Esophagus squamous epithelium (tissue), 5 donors: ENCODE measurements at regions not wholly inside any gene's neighbourhood (a gene's known extent, or its start where the extent isn't known, plus 50 kb on each side); places are given as distances from the start of the nearest gene placed in this dataset.
"Not testable (repeated sequence)": the region's sequence is repeated elsewhere in the genome, so short reads cannot be mapped to it uniquely, and the experiment has no call there.

Source experiments
- DNase-seq: peaks from one replicate; lab custom pipeline; 2025; lab: John Stamatoyannopoulos, UW
- H3K27ac ChIP-seq, 4 donors: fragments of 200-600 bp; sonication (generic); one replicate each; pipeline ENCODE4 v1.5.1; 2016 to 2019; ENCODE audit warnings: mild to moderate bottlenecking in 1 of 4
- H3K27me3 ChIP-seq, 4 donors: fragments of 200-600 bp; sonication (generic); 1 replicate in 3 of 4; 2 replicates in 1 of 4; pipeline versions ENCODE4 v1.5.1 to v1.6.0; 2017 to 2021; ENCODE audit warnings: antibody characterized with exemption in 1 of 4
- H3K36me3 ChIP-seq, 3 donors: fragments of 200-600 bp; sonication (generic); one replicate each; pipeline ENCODE4 v1.5.1; 2016 to 2019
- H3K4me1 ChIP-seq, 3 donors: fragments of 200-600 bp; sonication (generic); one replicate each; pipeline ENCODE4 v1.5.1; 2017 to 2019
- H3K4me3 ChIP-seq, 4 donors: fragments of 200-600 bp; sonication (generic); 1 replicate in 3 of 4; 2 replicates in 1 of 4; pipeline ENCODE4 v1.5.1; 2016 to 2019; ENCODE audit warnings: mild to moderate bottlenecking in 2 of 4, moderate library complexity in 1 of 4
- H3K9me3 ChIP-seq, 3 donors: fragments of 200-600 bp; sonication (generic); one replicate each; pipeline ENCODE4 v1.5.1; 2016 to 2019
- CTCF ChIP-seq, 6 experiments: fragments of 450-650 bp in 4 of 6; fragments of 200-600 bp in 2 of 6; sonication (generic) in 2 of 6; IDR thresholded peaks; one replicate each; pipeline ENCODE4 v1.5.1; 2016 to 2019; ENCODE audit warnings: antibody characterized with exemption in 6 of 6, mild to moderate bottlenecking in 4 of 6, moderate library complexity in 4 of 6
- POLR2A ChIP-seq, 4 donors: fragments of 450-650 bp; IDR thresholded peaks; one replicate each; pipeline ENCODE4 v1.6.1; 2017; ENCODE audit warnings: antibody characterized with exemption in 4 of 4, mild to moderate bottlenecking in 4 of 4, moderate library complexity in 3 of 4
- WGBS, 2 donors: methylation state at CpG; one replicate each; pipeline ENCODE4 v1.1.5; 2018; 5-methylcytosine and 5-hydroxymethylcytosine counted together
- intact Hi-C: fragments of 100-400 bp; cut with DNase I; formaldehyde crosslinking; loops from one replicate; pipeline ENCODE4 v1.15.0; 2022
- donor health status: DM: yes; HTN: yes; CAD: no.

- whole genome bisulfite sequencing, 2 donors = 16 to 41% methylated on average over 1 of the region's 1 CpG
- Histone ChIP-seq H3K27me3 (no peaks in the 10 kb centered on the region), H3K4me3 (no peak overlapping the region), H3K36me3 (no peaks in the 10 kb centered on the region), H3K4me1 (no peaks in the 10 kb centered on the region), H3K9me3 (no peaks in the 10 kb centered on the region), H3K27ac (no peak overlapping the region)
- no peak for DNase-seq
- intact Hi-C loops = no loop called here
- no peak for TF ChIP-seq CTCF (IDR thresholded peaks at IDR 0.05)
Measured at GRCh38 chr3:154843647-154844046, 236.5 kb upstream of the MME start.

GRCh38 chr3:154842536-154842935 lies 237.6 kb upstream of the MME start:
- intact Hi-C loops = no loop called here
- WGBS, 2 donors = 80 to 82% methylated on average over 2 of the region's 2 CpGs
- Histone ChIP-seq H3K9me3 (no peaks in the 10 kb centered on the region), H3K27me3 (no peaks in the 10 kb centered on the region), H3K27ac (no peak overlapping the region), H3K4me1 (no peaks in the 10 kb centered on the region), H3K36me3 (no peaks in the 10 kb centered on the region), H3K4me3 (no peak overlapping the region)
- no peak for DNase-seq
- TF ChIP-seq POLR2A (IDR thresholded peaks at IDR 0.05) = no peak
- no peak for TF ChIP-seq CTCF (IDR thresholded peaks at IDR 0.05)

GRCh38 chr3:154835639-154836038 lies 244.5 kb upstream of the MME start:
- Histone ChIP-seq H3K36me3 (no peaks in the 10 kb centered on the region), H3K27me3 (no peaks in the 10 kb centered on the region), H3K4me1 (no peaks in the 10 kb centered on the region), H3K4me3 (no peak overlapping the region), H3K9me3 (no peaks in the 10 kb centered on the region), H3K27ac (no peak overlapping the region)
- DNase-seq = no peak
- TF ChIP-seq CTCF (IDR thresholded peaks at IDR 0.05) (no peak), POLR2A (IDR thresholded peaks at IDR 0.05) (no peak)
- intact Hi-C loops = no loop called here
- WGBS, 2 donors = 71 to 72% methylated on average over 3 of the region's 3 CpGs

- H3K4me1 ChIP-seq, H3K9me3 ChIP-seq, DNase-seq, intact Hi-C loops, H3K36me3 ChIP-seq, H3K27ac ChIP-seq, H3K4me3 ChIP-seq, H3K27me3 ChIP-seq: not testable (repeated sequence)
- WGBS, 2 donors = 83% methylated on average over 12 of the region's 12 CpGs
Measured at GRCh38 chr3:154834831-154835230, 245.3 kb upstream of the MME start.

- TF ChIP-seq CTCF (IDR thresholded peaks at IDR 0.05) = no peak
- no peak for TF ChIP-seq POLR2A (IDR thresholded peaks at IDR 0.05)
- intact Hi-C loops = no loop called here
- no peak for DNase-seq
- WGBS, 2 donors = 34 to 50% methylated on average over 2 of the region's 2 CpGs
- H3K36me3 ChIP-seq = no peaks in the 10 kb centered on the region
- peaks cover 0 to 4% (median 4%) of the 10 kb centered on the region in 3 donors for H3K9me3 ChIP-seq
- H3K27me3 ChIP-seq = no peaks in the 10 kb centered on the region
- no peak overlapping the region for H3K27ac ChIP-seq
- no peak overlapping the region for H3K4me3 ChIP-seq
- H3K4me1 ChIP-seq = no peaks in the 10 kb centered on the region
Measured at GRCh38 chr3:154829929-154830328, 250.2 kb upstream of the MME start.

- no peak overlapping the region for H3K27ac ChIP-seq
- intact Hi-C loops = no loop called here
- no peak for TF ChIP-seq POLR2A (IDR thresholded peaks at IDR 0.05)
- WGBS, 2 donors = 76% methylated on average over 3 of the region's 3 CpGs
- no peaks in the 10 kb centered on the region for H3K9me3 ChIP-seq
- H3K4me3 ChIP-seq = no peak overlapping the region
- H3K36me3 ChIP-seq = no peaks in the 10 kb centered on the region
- no peaks in the 10 kb centered on the region for H3K27me3 ChIP-seq
- DNase-seq = no peak
- no peaks in the 10 kb centered on the region for H3K4me1 ChIP-seq
Measured at GRCh38 chr3:154819491-154819890, 260.6 kb upstream of the MME start.
